H9 (cell line): ENCODE measurements at regions not wholly inside any gene's neighbourhood (a gene's known extent, or its start where the extent isn't known, plus 50 kb on each side); places are given as distances from the start of the nearest gene placed in this dataset.

Experiments
- DNase-seq: peaks from one replicate; pipeline ENCODE4 v3.0.0-alpha.2; 2017
- H2AFZ ChIP-seq: one replicate; pipeline ENCODE4 v1.6.1; 2013; ENCODE audit warnings: mild to moderate bottlenecking, low read length, control low read depth, moderate library complexity
- H2AK5ac ChIP-seq: 2 replicates; pipeline ENCODE4 v1.6.1; 2013; ENCODE audit warnings: low read length, control low read depth, mixed read lengths; ENCODE audit not compliant: insufficient read length
- H2BK120ac ChIP-seq: one replicate; pipeline ENCODE4 v1.6.1; 2013; ENCODE audit warnings: low read depth, mild to moderate bottlenecking, low read length, control low read depth, inconsistent platforms; ENCODE audit not compliant: poor library complexity, severe bottlenecking
- H2BK12ac ChIP-seq: 2 replicates; pipeline ENCODE4 v1.6.1; 2013; ENCODE audit warnings: low read length, control low read depth, mixed read lengths, low read depth; ENCODE audit not compliant: insufficient read length
- H2BK15ac ChIP-seq: 2 replicates; pipeline ENCODE4 v1.6.1; 2013; ENCODE audit warnings: low read depth, low read length, control low read depth
- H2BK20ac ChIP-seq: one replicate; pipeline ENCODE4 v1.6.1; 2013; ENCODE audit warnings: low read depth, mild to moderate bottlenecking, low read length, control low read depth, inconsistent platforms; ENCODE audit not compliant: poor library complexity, severe bottlenecking
- H2BK5ac ChIP-seq: 2 replicates; pipeline ENCODE4 v1.6.1; 2013; ENCODE audit warnings: low read length, control low read depth, mixed read lengths; ENCODE audit not compliant: insufficient read length
- H3K14ac ChIP-seq: 2 replicates; pipeline ENCODE4 v1.6.1; 2013; ENCODE audit warnings: low read length, control low read depth; ENCODE audit not compliant: insufficient read depth
- H3K18ac ChIP-seq: 2 replicates; pipeline ENCODE4 v1.6.1; 2013; ENCODE audit warnings: low read depth, mild to moderate bottlenecking, mixed read lengths, low read length, control low read depth; ENCODE audit not compliant: insufficient read length
- H3K23ac ChIP-seq: 2 replicates; pipeline ENCODE4 v1.6.1; 2013; ENCODE audit warnings: low read length, control low read depth, mixed read lengths, low read depth; ENCODE audit not compliant: insufficient read length
- H3K23me2 ChIP-seq: 2 replicates; pipeline ENCODE4 v1.6.1; 2013; ENCODE audit warnings: low read depth, mild to moderate bottlenecking, mixed read lengths, low read length, control low read depth; ENCODE audit not compliant: insufficient read length, poor library complexity, severe bottlenecking
- H3K27ac ChIP-seq: 2 replicates; pipeline ENCODE4 v1.5.1; 2013; ENCODE audit warnings: low read length, control low read depth, mixed read lengths, low read depth; ENCODE audit not compliant: insufficient read length
- H3K27me3 ChIP-seq: 2 replicates; pipeline ENCODE4 v1.6.1; 2013; ENCODE audit warnings: low read length, control low read depth, inconsistent platforms; ENCODE audit not compliant: insufficient read depth
- H3K4ac ChIP-seq: 2 replicates; pipeline ENCODE4 v1.6.1; 2013; ENCODE audit warnings: low read depth, mild to moderate bottlenecking, control low read depth, inconsistent platforms, low read length, moderate library complexity
- H3K4me1 ChIP-seq: 2 replicates; pipeline ENCODE4 v1.6.1; 2013; ENCODE audit warnings: low read length, control low read depth, inconsistent platforms; ENCODE audit not compliant: insufficient read depth
- H3K4me2 ChIP-seq: 2 replicates; pipeline ENCODE4 v1.6.1; 2013; ENCODE audit warnings: low read length, control low read depth, mixed read lengths; ENCODE audit not compliant: insufficient read length, insufficient read depth
- H3K56ac ChIP-seq: 2 replicates; pipeline ENCODE4 v1.6.1; 2013; ENCODE audit warnings: low read depth, mild to moderate bottlenecking, mixed read lengths, low read length, control low read depth; ENCODE audit not compliant: insufficient read length
- H3K79me1 ChIP-seq: 2 replicates; pipeline ENCODE4 v1.6.1; 2013; ENCODE audit warnings: low read depth, mild to moderate bottlenecking, moderate library complexity, low read length, control low read depth, inconsistent platforms; ENCODE audit not compliant: insufficient read depth, poor library complexity, severe bottlenecking
- H3K79me2 ChIP-seq: 2 replicates; pipeline ENCODE4 v1.6.1; 2013; ENCODE audit warnings: low read length, control low read depth, inconsistent platforms; ENCODE audit not compliant: insufficient read depth
- H3K9ac ChIP-seq: 2 replicates; pipeline ENCODE4 v1.6.1; 2013; ENCODE audit warnings: low read length, control low read depth, mixed read lengths; ENCODE audit not compliant: insufficient read length; ENCODE audit errors: extremely low read depth
- H3K9me3 ChIP-seq: one replicate; pipeline ENCODE4 v1.6.1; 2013; ENCODE audit warnings: low read depth, low read length, inconsistent platforms; ENCODE audit not compliant: control insufficient read depth
- H3T11ph ChIP-seq: one replicate; pipeline ENCODE4 v1.6.1; 2013; ENCODE audit warnings: mild to moderate bottlenecking, low read length, control low read depth, inconsistent platforms
- H4K20me1 ChIP-seq: one replicate; pipeline ENCODE4 v1.6.1; 2013; ENCODE audit not compliant: control insufficient read depth, insufficient read length, insufficient read depth
- H4K5ac ChIP-seq: 2 replicates; pipeline ENCODE4 v1.6.1; 2013; ENCODE audit warnings: low read depth, mild to moderate bottlenecking, mixed read lengths, low read length, control low read depth; ENCODE audit not compliant: insufficient read length
- H4K8ac ChIP-seq: replicated peaks from 2 replicates; pipeline ENCODE4 v1.6.1; 2013; ENCODE audit warnings: low read length, control low read depth, mixed read lengths, low read depth; ENCODE audit not compliant: insufficient read length
- H4K91ac ChIP-seq: 2 replicates; pipeline ENCODE4 v1.6.1; 2013; ENCODE audit warnings: low read depth, mild to moderate bottlenecking, moderate library complexity, mixed read lengths, low read length, control low read depth; ENCODE audit not compliant: insufficient read length
- H3K27ac Mint-ChIP-seq, 3 experiments: 2 replicates in 2 of 3; 3 replicates in 1 of 3; pipeline ENCODE4 v1.8.0; 2020 to 2021; ENCODE audit warnings: mixed read lengths in 3 of 3, mild to moderate bottlenecking in 1 of 3, moderate library complexity in 1 of 3
- H3K27me3 Mint-ChIP-seq: 2 replicates; pipeline ENCODE4 v1.8.0; 2021; ENCODE audit warnings: low read depth, mild to moderate bottlenecking, moderate library complexity, mixed read lengths
- H3K36me3 Mint-ChIP-seq, 3 experiments: 2 replicates in 2 of 3; 3 replicates in 1 of 3; pipeline ENCODE4 v1.8.0; 2020 to 2021; ENCODE audit warnings: low read depth in 3 of 3, mixed read lengths in 3 of 3; ENCODE audit not compliant: insufficient read depth in 1 of 3
- H3K4me1 Mint-ChIP-seq, 2 experiments: 2 replicates each; pipeline ENCODE4 v1.8.0; 2020; ENCODE audit warnings: mixed read lengths in 2 of 2
- H3K4me3 Mint-ChIP-seq, 2 experiments: 2 replicates in 1 of 2; 3 replicates in 1 of 2; pipeline ENCODE4 v1.8.0; 2020 to 2021; ENCODE audit warnings: mild to moderate bottlenecking in 2 of 2, mixed read lengths in 2 of 2, moderate library complexity in 1 of 2
- H3K9me3 Mint-ChIP-seq, 2 experiments: 2 replicates in 1 of 2; 3 replicates in 1 of 2; pipeline ENCODE4 v1.8.0; 2020; ENCODE audit warnings: mild to moderate bottlenecking in 2 of 2, mixed read lengths in 2 of 2, moderate library complexity in 1 of 2
- CTCF ChIP-seq: fragments of 200-600 bp; sonication (generic); conservative IDR thresholded peaks from 3 replicates; pipeline ENCODE4 v1.8.0; 2021; ENCODE audit warnings: antibody characterized with exemption, mild to moderate bottlenecking
- WGBS: extraction: QIAGEN DNeasy Blood & Tissue Kit; methylation state at CpG from one replicate; pipeline ENCODE4 v1.1.7; 2013; ENCODE audit warnings: missing lambda C conversion rate, low lambda C conversion rate, mixed read lengths; ENCODE audit not compliant: insufficient read length; ENCODE audit errors: extremely low coverage; 5-methylcytosine and 5-hydroxymethylcytosine counted together

DNA sequence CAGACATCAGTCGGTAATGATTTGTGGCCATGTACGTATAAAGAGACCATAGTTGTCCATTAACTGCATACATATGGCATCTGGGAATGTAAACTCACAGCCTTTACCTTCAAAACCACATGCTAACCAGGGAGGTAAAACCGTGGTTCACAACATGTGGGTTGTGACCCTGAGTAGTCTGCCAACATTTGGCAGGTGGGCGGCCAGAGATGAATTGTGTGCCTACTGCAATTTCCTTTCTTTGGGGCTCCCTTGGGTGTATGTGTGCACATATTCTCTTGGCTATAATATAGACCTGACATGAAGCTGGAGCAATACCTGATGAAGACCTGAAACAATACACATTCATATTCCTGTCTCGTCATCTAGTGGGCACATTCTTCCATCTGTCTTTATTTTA, 396.0 kb downstream of the MLLT3 start:
- DNase-seq, result no peak
- H4K5ac ChIP-seq, result no peak overlapping the region
- no peaks in the 10 kb centered on the region for H3K79me2 ChIP-seq
- no peak overlapping the region for H3T11ph ChIP-seq
- peaks cover 0 to under 1% (median 0%) of the 10 kb centered on the region in 3 experiments; a peak in 1 of 7 replicates for H3K36me3 Mint-ChIP-seq
- H4K8ac ChIP-seq, result no peak overlapping the region
- peaks cover 0 to under 1% of the 10 kb centered on the region in 2 experiments; a peak in 1 of 5 replicates for H3K9me3 Mint-ChIP-seq
- no peak overlapping the region for H2BK5ac ChIP-seq
- no peak overlapping the region for H3K27ac Mint-ChIP-seq
- H2BK15ac ChIP-seq, result no peak overlapping the region
- no peak for TF ChIP-seq CTCF
- no peak overlapping the region for H2BK12ac ChIP-seq
- H2AK5ac ChIP-seq, result no peak overlapping the region
- no peaks in the 10 kb centered on the region for H3K9me3 ChIP-seq
- H3K56ac ChIP-seq, result no peak overlapping the region
- H3K14ac ChIP-seq, result no peak overlapping the region
- H2BK120ac ChIP-seq, result no peak overlapping the region
- H3K27me3 ChIP-seq, result no peaks in the 10 kb centered on the region
- no peak overlapping the region for H2AFZ ChIP-seq
- no peak overlapping the region for H4K91ac ChIP-seq
- H3K9ac ChIP-seq, result no peak overlapping the region
- H3K4me1 Mint-ChIP-seq, result peaks cover 0 to 5% of the 10 kb centered on the region in 2 experiments; a peak in 2 of 4 replicates
- H3K27me3 Mint-ChIP-seq, result no peaks in the 10 kb centered on the region
- H3K18ac ChIP-seq, result no peak overlapping the region
- WGBS, result no CpG with 5 or more reads among the region's 5 CpGs
- H4K20me1 ChIP-seq, result no peaks in the 10 kb centered on the region
- H3K4me1 ChIP-seq, result no peaks in the 10 kb centered on the region
- H3K23ac ChIP-seq, result no peak overlapping the region
- H3K4me2 ChIP-seq, result no peak overlapping the region
- H3K4ac ChIP-seq, result no peak overlapping the region
- no peak overlapping the region for H2BK20ac ChIP-seq
- H3K27ac ChIP-seq, result no peak overlapping the region
- no peaks in the 10 kb centered on the region for H3K79me1 ChIP-seq
- no peaks in the 10 kb centered on the region for H3K23me2 ChIP-seq
- H3K4me3 Mint-ChIP-seq, result no peak overlapping the region
